ENCODE measurements at regions not wholly inside any gene's neighbourhood (a gene's known extent, or its start where the extent isn't known, plus 50 kb on each side); places are given as distances from the start of the nearest gene placed in this dataset.

DNA sequence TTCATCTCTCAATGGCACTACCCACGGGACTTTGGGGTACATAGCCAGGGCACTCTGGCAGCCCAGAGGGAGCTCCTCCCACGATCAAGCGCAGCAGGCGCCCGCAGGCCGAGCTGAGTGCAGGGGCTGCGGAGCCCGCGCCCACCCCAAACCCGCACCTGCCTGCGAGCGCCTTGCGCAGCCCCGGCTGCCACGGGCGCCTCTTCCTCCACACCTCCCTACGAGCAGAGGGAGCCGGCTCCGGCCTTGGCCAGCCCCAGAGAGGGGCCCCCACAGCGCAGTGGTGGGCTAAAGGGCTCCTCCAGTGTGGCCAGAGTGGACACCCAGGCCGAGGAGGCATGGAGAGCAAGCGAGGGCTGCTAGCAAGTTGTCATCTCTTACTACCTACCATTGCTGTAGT lies 165.2 kb downstream of the UBE2E3 start:
- FAIRE-seq (no peak), DNase-seq (ENCODE audit: extremely low spot score, insufficient read length, low read depth) (no peak)

- no peak for FAIRE-seq
- no peak for DNase-seq (ENCODE audit: extremely low spot score, insufficient read length, low read depth)
Measured at GRCh38 chr2:181146171-181146570, 165.8 kb downstream of the UBE2E3 start.

GRCh38 chr2:181149056-181149455 lies 168.7 kb downstream of the UBE2E3 start:
- FAIRE-seq (no peak), DNase-seq (ENCODE audit: extremely low spot score, insufficient read length, low read depth) (no peak)

DNA sequence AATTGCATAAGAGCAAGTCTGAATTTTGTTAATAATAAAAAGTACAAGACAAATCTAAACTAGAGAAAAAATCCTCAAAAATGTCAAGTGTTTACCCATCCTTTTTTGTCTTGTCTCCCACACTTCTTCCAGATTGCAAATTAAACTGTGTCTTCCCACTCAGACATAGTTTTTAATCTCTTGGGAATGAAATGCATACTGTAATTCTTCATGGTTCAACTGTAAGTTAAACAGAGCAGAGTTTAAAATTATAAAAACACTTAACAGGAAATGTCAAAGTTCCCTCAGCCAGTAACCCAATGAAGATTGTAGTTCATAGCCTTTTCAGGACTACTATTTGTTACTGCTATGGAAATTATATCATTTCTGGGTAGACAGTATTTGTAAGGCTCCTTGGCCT lies 171.8 kb downstream of the UBE2E3 start:
- no peak for FAIRE-seq
- no peak for DNase-seq (ENCODE audit: extremely low spot score, insufficient read length, low read depth)

DNA sequence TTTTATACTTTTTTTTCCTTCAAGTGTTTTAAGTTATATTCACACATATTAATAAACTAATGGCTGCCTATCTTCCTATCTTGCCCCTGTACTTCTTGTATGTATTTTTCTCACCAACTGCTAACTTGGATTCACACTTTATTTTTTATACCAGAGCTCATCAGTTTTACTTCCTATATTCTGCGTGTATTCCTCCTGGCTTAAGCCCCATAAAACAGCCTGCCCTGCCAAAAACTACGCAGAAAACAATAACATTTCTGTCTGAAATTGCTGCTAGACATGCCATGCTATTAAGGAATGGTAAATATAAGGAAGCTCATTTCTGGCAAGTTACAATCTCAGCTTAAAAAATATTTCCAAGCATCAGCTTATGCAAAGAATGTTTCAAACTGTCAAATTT lies 172.3 kb downstream of the UBE2E3 start:
- no peak for DNase-seq (ENCODE audit: extremely low spot score, insufficient read length, low read depth)
- no peak for FAIRE-seq

- DNase-seq (ENCODE audit: extremely low spot score, insufficient read length, low read depth), result no peak
- no peak for FAIRE-seq
Measured at GRCh38 chr2:181153886-181154285, 173.5 kb downstream of the UBE2E3 start.

- DNase-seq (ENCODE audit: extremely low spot score, insufficient read length, low read depth) (no peak), FAIRE-seq (no peak)
Measured at GRCh38 chr2:181157326-181157725, 176.9 kb downstream of the UBE2E3 start.

DNA sequence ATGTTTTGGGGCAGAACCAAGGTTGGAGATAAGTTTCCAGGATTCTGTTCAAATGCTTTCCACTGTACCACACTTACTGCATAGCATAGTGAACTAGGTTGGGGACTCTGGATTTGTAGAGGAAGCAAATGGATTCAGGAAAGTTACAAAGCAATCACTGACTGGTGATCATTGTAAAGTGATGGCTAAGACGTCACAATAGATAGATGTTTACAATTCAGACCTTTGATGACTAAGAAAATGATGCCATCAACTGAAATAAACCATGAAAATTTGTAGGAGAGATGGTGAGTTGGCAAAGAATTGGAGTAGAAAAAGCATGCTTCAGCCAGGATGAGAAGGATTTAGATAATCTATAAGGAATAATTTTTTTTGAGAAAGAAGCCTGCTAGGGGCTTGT lies 178.0 kb downstream of the UBE2E3 start:
- no peak for FAIRE-seq

DNA sequence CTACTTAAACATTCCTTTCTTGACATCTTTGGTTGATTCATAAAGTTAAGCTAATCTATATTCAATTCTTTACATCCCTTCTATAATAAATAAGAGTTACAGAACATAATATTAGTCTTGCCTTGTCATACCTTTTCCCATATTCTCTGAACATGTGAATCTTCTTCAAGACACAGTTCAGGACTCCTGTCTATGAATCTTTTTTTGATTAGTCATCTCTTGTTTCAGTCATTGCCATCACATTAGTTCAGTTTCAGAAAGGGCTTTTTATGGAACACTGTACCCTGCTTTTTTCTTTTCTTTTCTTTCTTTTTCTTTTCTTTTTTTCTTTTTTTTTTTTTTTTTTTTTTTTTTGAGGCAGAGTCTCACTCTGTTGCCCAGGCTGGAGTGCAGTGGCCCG lies 181.2 kb downstream of the UBE2E3 start:
- FAIRE-seq (no peak), DNase-seq (ENCODE audit: extremely low spot score, insufficient read length, low read depth) (no peak)

More for the DNA sequence above, 178.0 kb downstream of the UBE2E3 start:
- no peak for DNase-seq (ENCODE audit: extremely low spot score, insufficient read length, low read depth)

DNA sequence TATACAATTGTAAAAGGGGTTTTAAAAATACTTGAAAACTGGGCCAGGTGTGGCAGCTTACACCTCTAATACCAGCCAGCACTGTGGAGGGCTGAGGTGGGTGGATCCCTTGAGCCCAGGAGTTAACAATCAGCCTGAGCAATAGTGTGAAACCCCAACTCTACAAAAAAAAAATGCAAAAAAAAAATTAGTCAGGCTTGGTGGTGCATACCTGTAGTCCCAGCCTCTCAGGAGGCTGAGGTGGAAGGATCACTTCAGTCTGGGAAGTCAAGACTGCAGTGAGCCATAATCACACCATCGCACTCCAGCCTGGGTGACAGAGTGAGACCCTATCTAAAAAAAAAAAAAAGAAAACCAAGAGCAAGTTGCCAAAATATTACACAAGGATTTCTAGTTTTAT lies 182.7 kb downstream of the UBE2E3 start:
- no peak for DNase-seq (ENCODE audit: extremely low spot score, insufficient read length, low read depth)
- FAIRE-seq, result peak; percentile 76

DNA sequence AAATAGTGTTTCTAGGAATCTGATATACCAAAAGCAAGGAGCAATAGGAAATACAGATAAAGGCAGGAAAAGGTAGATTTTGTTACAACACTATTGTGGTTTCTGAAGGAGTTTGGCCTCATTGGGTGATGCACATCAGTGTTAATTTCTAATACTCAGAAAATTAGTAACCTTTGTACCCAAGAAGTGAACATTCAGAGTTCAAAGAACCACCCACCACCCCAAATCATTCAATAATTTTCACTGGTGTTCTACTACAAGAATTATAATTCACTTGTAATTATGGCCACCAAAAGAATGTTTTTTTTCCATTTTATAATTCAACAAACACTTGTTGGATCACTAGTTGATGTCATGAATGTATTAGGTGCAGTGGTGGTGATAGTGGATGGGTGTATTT lies 183.3 kb downstream of the UBE2E3 start:
- FAIRE-seq (peak; percentile 5), DNase-seq (ENCODE audit: extremely low spot score, insufficient read length, low read depth) (no peak)

- DNase-seq (ENCODE audit: extremely low spot score, insufficient read length, low read depth), result no peak
- no peak for FAIRE-seq
Measured at GRCh38 chr2:181164699-181165098, 184.3 kb downstream of the UBE2E3 start.

- FAIRE-seq (peak; percentile 90), DNase-seq (ENCODE audit: extremely low spot score, insufficient read length, low read depth) (no peak)
Measured at GRCh38 chr2:181165199-181165868, 184.9 kb downstream of the UBE2E3 start.

GRCh38 chr2:181169503-181169902 lies 189.1 kb downstream of the UBE2E3 start:
- FAIRE-seq (no peak), DNase-seq (ENCODE audit: extremely low spot score, insufficient read length, low read depth) (no peak)

GRCh38 chr2:181170256-181170655 lies 189.9 kb downstream of the UBE2E3 start:
- peak; percentile 35 for FAIRE-seq
- DNase-seq (ENCODE audit: extremely low spot score, insufficient read length, low read depth), result no peak

GRCh38 chr2:181172676-181173075 lies 192.3 kb downstream of the UBE2E3 start:
- FAIRE-seq (no peak), DNase-seq (ENCODE audit: extremely low spot score, insufficient read length, low read depth) (no peak)

- FAIRE-seq (peak; percentile 73), DNase-seq (ENCODE audit: extremely low spot score, insufficient read length, low read depth) (no peak)
Measured at GRCh38 chr2:181174611-181175580, 194.5 kb downstream of the UBE2E3 start.

DNA sequence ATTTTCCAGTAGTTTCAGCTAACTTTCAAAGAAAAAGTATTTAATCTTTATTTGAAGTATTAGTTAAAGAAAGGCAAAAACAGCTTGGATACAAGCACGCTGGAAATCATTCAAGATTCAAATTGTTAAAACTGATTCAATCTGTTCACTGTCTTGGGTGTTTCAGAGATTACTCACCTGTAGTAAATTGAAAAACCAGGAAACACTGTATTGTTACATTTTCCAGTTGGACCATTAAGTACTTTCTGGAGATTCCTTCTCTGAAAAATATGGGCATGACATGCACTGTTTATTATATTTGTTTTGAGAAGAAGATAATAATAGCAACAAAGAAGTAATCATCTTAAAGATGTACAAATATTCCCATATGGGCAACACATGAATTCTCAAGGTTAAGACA lies 196.1 kb downstream of the UBE2E3 start:
- DNase-seq (ENCODE audit: extremely low spot score, insufficient read length, low read depth), result no peak
- peak; percentile 29 for FAIRE-seq

- DNase-seq (ENCODE audit: extremely low spot score, insufficient read length, low read depth), result no peak
- no peak for FAIRE-seq
Measured at GRCh38 chr2:181177376-181177775, 197.0 kb downstream of the UBE2E3 start.

- FAIRE-seq (peak; percentile 24), DNase-seq (ENCODE audit: extremely low spot score, insufficient read length, low read depth) (no peak)
Measured at GRCh38 chr2:181178130-181178529, 197.7 kb downstream of the UBE2E3 start.

- FAIRE-seq, result peak; percentile 74
Measured at GRCh38 chr2:181178823-181179412, 198.5 kb downstream of the UBE2E3 start.

More at GRCh38 chr2:181178823-181179412, 198.5 kb downstream of the UBE2E3 start:
- no peak for DNase-seq (ENCODE audit: extremely low spot score, insufficient read length, low read depth)

Measured in GM18507 (cell line).